GM23248 (cell line): ENCODE measurements at regions not wholly inside any gene's neighbourhood (a gene's known extent, or its start where the extent isn't known, plus 50 kb on each side); places are given as distances from the start of the nearest gene placed in this dataset.

Experiments used
- DNase-seq: peaks from one replicate; pipeline ENCODE4 v3.0.0-alpha.2; 2015
- H2AFZ ChIP-seq: fragments of 200-600 bp; sonication (generic); 2 replicates; pipeline ENCODE4 v1.6.1; 2016; ENCODE audit warnings: antibody characterized with exemption
- H3F3A ChIP-seq: fragments of 200-600 bp; sonication (generic); 2 replicates; pipeline ENCODE4 v1.6.1; 2016; ENCODE audit warnings: mild to moderate bottlenecking, antibody characterized with exemption, mixed run types; ENCODE audit not compliant: insufficient read depth
- H3K27ac ChIP-seq: fragments of 200-600 bp; sonication (generic); 2 replicates; pipeline ENCODE4 v1.5.1; 2016; ENCODE audit warnings: mild to moderate bottlenecking
- H3K27me3 ChIP-seq: fragments of 200-600 bp; sonication (generic); replicated peaks from 2 replicates; pipeline ENCODE4 v1.6.1; 2016; ENCODE audit warnings: mild to moderate bottlenecking; ENCODE audit not compliant: insufficient read depth
- H3K36me3 ChIP-seq: fragments of 200-600 bp; sonication (generic); 2 replicates; pipeline ENCODE4 v1.6.1; 2016; ENCODE audit warnings: low read depth, mild to moderate bottlenecking
- H3K4me1 ChIP-seq: fragments of 200-600 bp; sonication (generic); 2 replicates; pipeline ENCODE4 v1.6.1; 2016; ENCODE audit warnings: mild to moderate bottlenecking; ENCODE audit not compliant: insufficient read depth
- H3K4me2 ChIP-seq: fragments of 200-600 bp; sonication (generic); one replicate; pipeline ENCODE4 v1.6.1; 2016; ENCODE audit warnings: mild to moderate bottlenecking; ENCODE audit not compliant: unreplicated experiment
- H3K4me3 ChIP-seq: fragments of 200-600 bp; sonication (generic); 2 replicates; pipeline ENCODE4 v1.5.1; 2016; ENCODE audit warnings: mild to moderate bottlenecking
- H3K79me2 ChIP-seq: fragments of 200-600 bp; sonication (generic); 2 replicates; pipeline ENCODE4 v1.6.1; 2016; ENCODE audit warnings: mild to moderate bottlenecking; ENCODE audit not compliant: insufficient read depth
- H3K9ac ChIP-seq: fragments of 200-600 bp; sonication (generic); 2 replicates; pipeline ENCODE4 v1.6.1; 2016; ENCODE audit warnings: mild to moderate bottlenecking
- H3K9me2 ChIP-seq: fragments of 200-600 bp; sonication (generic); 2 replicates; pipeline ENCODE4 v1.6.1; 2016; ENCODE audit warnings: mixed run types, mild to moderate bottlenecking, moderate library complexity; ENCODE audit not compliant: insufficient read depth
- H3K9me3 ChIP-seq: fragments of 200-600 bp; sonication (generic); one replicate; pipeline ENCODE4 v1.6.1; 2017; ENCODE audit warnings: low read depth
- H4K20me1 ChIP-seq: fragments of 200-600 bp; sonication (generic); 2 replicates; pipeline ENCODE4 v1.6.0; 2016; ENCODE audit not compliant: insufficient read depth
- EZH2 ChIP-seq: fragments of 200-600 bp; sonication (generic); IDR thresholded peaks from 2 replicates; pipeline ENCODE4 v1.6.1; 2018; ENCODE audit warnings: antibody characterized with exemption, mild to moderate bottlenecking; ENCODE audit not compliant: insufficient read depth, poor library complexity, severe bottlenecking
- EZH2phosphoT487 ChIP-seq: fragments of 200-600 bp; sonication (generic); IDR thresholded peaks from 2 replicates; pipeline ENCODE4 v1.6.1; 2018; ENCODE audit warnings: antibody characterized with exemption, moderate library complexity, mild to moderate bottlenecking, low read depth; ENCODE audit not compliant: insufficient read depth
- WGBS, 2 experiments: methylation state at CpG; one replicate each; pipeline ENCODE4 v1.1.6; 2015 to 2017; ENCODE audit warnings: low lambda C conversion rate in 2 of 2, low coverage in 1 of 2; ENCODE audit errors: missing lambda C conversion rate in 2 of 2; 5-methylcytosine and 5-hydroxymethylcytosine counted together
- in situ Hi-C: fragments of 300-500 bp; cut with MboI; formaldehyde crosslinking; loops from 2 replicates; pipeline ENCODE4 v1.15.0; 2020

DNA sequence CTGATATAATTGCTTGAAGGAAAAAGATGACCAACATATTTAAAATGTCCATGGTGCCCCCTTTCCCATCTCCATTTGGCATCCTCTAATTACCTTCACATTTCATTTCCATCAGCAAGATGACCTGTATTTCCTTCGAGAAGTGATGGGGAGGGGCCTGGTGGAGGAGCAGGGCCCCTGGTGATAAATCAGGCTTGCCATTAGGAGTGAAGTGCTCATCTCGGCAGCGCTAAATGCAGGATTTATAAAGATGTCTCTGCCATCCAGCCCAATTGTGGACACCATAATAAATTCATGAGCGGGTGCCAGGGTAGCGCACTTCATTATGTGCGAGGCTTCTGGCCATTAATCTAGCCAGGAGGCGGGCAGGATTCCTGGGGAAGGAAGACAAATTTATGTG is 101.5 kb upstream of the IRX6 start:
- no peaks in the 10 kb centered on the region for H3K79me2 ChIP-seq
- H4K20me1 ChIP-seq: no peaks in the 10 kb centered on the region
- WGBS, 2 experiments: 47 to 52% methylated on average over 7 of the region's 7 CpGs
- no peak overlapping the region for H3K4me3 ChIP-seq
- no peak for DNase-seq
- H3K4me2 ChIP-seq: no peak overlapping the region
- TF ChIP-seq EZH2 (no peak), EZH2phosphoT487 (no peak)
- no peaks in the 10 kb centered on the region for H3K4me1 ChIP-seq
- H3K27me3 ChIP-seq: no peaks in the 10 kb centered on the region
- no peak overlapping the region for H3K9ac ChIP-seq
- H3K9me3 ChIP-seq: no peaks in the 10 kb centered on the region
- H3K36me3 ChIP-seq: no peaks in the 10 kb centered on the region
- no peak overlapping the region for H2AFZ ChIP-seq
- no peaks in the 10 kb centered on the region for H3F3A ChIP-seq
- H3K27ac ChIP-seq: no peak overlapping the region
- in situ Hi-C loops: no loop called here
- no peaks in the 10 kb centered on the region for H3K9me2 ChIP-seq

DNA sequence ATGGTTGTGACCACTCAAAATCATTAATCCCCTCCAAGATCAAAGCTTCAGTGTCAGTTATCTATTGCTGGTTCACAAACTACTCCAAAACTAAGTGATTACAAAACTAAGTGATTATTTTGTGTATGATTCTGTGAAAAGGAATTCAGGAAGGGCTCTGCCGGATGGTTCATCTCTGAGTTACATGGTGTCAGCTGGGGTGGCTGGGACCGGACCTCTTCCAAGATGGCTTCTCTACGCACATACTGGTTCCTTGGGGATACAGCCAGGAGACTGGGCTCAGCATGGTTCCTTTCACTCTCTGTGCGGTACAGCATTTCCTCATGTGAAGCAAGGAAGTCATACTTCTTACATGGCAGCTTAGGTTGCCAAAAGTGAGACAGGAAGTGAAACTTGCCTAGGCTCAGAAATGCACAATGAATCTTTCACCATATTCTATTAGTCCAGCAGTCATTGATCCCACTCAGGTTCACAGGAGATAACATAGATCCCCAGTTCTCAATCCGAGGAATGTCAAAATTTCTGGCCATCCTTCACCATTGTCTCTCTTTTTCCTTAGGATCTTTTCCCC is 97.9 kb upstream of the IRX6 start:
- no peaks in the 10 kb centered on the region for H3K4me1 ChIP-seq
- no peak overlapping the region for H3K4me2 ChIP-seq
- no peak overlapping the region for H2AFZ ChIP-seq
- 55 to 63% methylated on average over 5 of the region's 5 CpGs for WGBS, 2 experiments
- no peak overlapping the region for H3K9ac ChIP-seq
- H3K4me3 ChIP-seq: no peak overlapping the region
- H3K79me2 ChIP-seq: no peaks in the 10 kb centered on the region
- no peaks in the 10 kb centered on the region for H3F3A ChIP-seq
- no peak for DNase-seq
- no peaks in the 10 kb centered on the region for H3K36me3 ChIP-seq
- no peaks in the 10 kb centered on the region for H3K9me3 ChIP-seq
- TF ChIP-seq EZH2phosphoT487 (no peak), EZH2 (no peak)
- no peaks in the 10 kb centered on the region for H4K20me1 ChIP-seq
- H3K9me2 ChIP-seq: no peaks in the 10 kb centered on the region
- in situ Hi-C loops: no loop called here
- H3K27me3 ChIP-seq: no peaks in the 10 kb centered on the region
- H3K27ac ChIP-seq: no peak overlapping the region

DNA sequence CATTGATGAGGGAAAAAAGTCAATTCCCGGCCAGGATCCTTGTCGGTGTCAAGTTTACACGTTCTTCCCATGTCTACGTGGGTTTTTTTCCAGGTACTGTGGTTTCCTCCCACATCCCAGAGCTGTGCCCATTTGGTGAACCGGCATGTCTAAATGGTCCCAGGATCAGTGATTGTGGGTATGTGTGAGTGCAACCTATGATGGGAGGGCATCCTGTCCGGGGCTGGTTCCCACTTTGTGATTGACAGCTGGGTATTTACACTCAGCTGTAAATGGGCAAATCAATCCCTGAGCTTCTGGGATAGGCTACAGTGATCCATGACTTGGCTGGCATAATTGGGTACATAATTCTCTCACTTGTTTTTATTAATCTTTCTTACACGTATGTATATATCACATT is 91.2 kb upstream of the IRX6 start:
- Histone ChIP-seq H3K9ac (no peak overlapping the region), H3K4me2 (no peak overlapping the region), H3K4me1 (no peaks in the 10 kb centered on the region), H3K9me3 (no peaks in the 10 kb centered on the region), H4K20me1 (no peaks in the 10 kb centered on the region), H2AFZ (no peak overlapping the region), H3K27ac (no peak overlapping the region), H3K27me3 (no peaks in the 10 kb centered on the region), H3F3A (no peaks in the 10 kb centered on the region), H3K4me3 (no peak overlapping the region), H3K36me3 (no peaks in the 10 kb centered on the region), H3K9me2 (no peaks in the 10 kb centered on the region), H3K79me2 (no peaks in the 10 kb centered on the region)
- WGBS, 2 experiments: 71 to 73% methylated on average over 7 of the region's 7 CpGs
- in situ Hi-C loops: no loop called here
- TF ChIP-seq EZH2: no peak
- TF ChIP-seq EZH2phosphoT487: no peak
- no peak for DNase-seq

DNA sequence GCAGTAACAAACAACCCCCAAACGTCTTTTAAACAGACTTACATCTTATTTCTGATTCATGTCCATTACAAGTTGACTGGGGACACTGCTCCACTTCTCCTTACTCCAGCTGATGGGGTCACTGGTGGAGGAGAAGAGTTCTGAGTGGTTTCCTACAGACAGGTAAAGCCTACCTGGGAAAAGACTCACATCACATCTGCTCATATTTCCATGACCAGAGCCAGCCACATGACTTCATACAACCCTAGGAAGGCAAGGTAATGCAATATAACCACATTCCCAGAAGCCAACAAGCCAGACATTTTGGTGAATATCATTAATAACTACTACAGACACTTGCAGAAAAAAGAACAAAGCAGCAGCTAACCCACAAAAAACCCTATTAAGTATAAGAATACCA is 90.5 kb upstream of the IRX6 start:
- no peaks in the 10 kb centered on the region for H3K79me2 ChIP-seq
- H4K20me1 ChIP-seq: no peaks in the 10 kb centered on the region
- H3K27ac ChIP-seq: no peak overlapping the region
- no peaks in the 10 kb centered on the region for H3K36me3 ChIP-seq
- no peaks in the 10 kb centered on the region for H3F3A ChIP-seq
- DNase-seq: no peak
- H2AFZ ChIP-seq: no peak overlapping the region
- no peaks in the 10 kb centered on the region for H3K9me3 ChIP-seq
- H3K9me2 ChIP-seq: no peaks in the 10 kb centered on the region
- 0 to 3% methylated on average over 1 of the region's 1 CpG for WGBS, 2 experiments
- TF ChIP-seq EZH2 (no peak), EZH2phosphoT487 (no peak)
- H3K4me2 ChIP-seq: no peak overlapping the region
- H3K9ac ChIP-seq: no peak overlapping the region
- H3K4me3 ChIP-seq: no peak overlapping the region
- no peaks in the 10 kb centered on the region for H3K4me1 ChIP-seq
- no peaks in the 10 kb centered on the region for H3K27me3 ChIP-seq
- in situ Hi-C loops: no loop called here

DNA sequence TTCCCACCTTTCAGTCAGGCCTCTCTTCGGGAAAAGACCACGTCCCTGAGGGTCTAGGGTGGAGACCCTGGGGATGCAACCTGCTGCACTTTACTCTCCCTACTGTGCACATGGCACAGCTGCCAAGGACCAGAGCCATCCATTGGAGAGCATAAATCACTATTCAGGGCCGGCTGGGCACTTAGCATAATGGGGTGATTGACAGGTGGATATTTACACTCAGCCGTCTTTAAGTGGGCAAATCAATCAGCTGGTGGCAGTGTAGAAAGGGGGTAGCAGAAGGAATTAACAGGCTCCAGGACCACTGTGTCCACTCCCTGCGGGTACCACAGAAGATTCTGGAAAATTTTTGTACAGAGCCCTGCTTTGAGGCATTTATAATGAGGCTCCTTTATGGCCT is 87.3 kb upstream of the IRX6 start:
- Histone ChIP-seq H3K9me3 (no peaks in the 10 kb centered on the region), H3K4me2 (no peak overlapping the region), H3K9me2 (no peaks in the 10 kb centered on the region), H4K20me1 (no peaks in the 10 kb centered on the region), H2AFZ (no peak overlapping the region), H3K4me3 (no peak overlapping the region), H3K79me2 (no peaks in the 10 kb centered on the region), H3K27me3 (no peaks in the 10 kb centered on the region), H3F3A (no peaks in the 10 kb centered on the region), H3K9ac (no peak overlapping the region), H3K4me1 (no peaks in the 10 kb centered on the region), H3K27ac (no peak overlapping the region), H3K36me3 (no peaks in the 10 kb centered on the region)
- 57 to 68% methylated on average over 5 of the region's 5 CpGs for WGBS, 2 experiments
- TF ChIP-seq EZH2phosphoT487 (no peak), EZH2 (no peak)
- DNase-seq: no peak
- in situ Hi-C loops: no loop called here
